GM12865 (cell line): ENCODE measurements at regions not wholly inside any gene's neighbourhood (a gene's known extent, or its start where the extent isn't known, plus 50 kb on each side); places are given as distances from the start of the nearest gene placed in this dataset.

ENCODE experiments used
- DNase-seq: peaks from one replicate; pipeline ENCODE4 v3.0.0; 2010; ENCODE audit warnings: low read depth
- H3K4me3 ChIP-seq: 2 replicates; pipeline ENCODE4 v1.5.1; 2011; ENCODE audit warnings: mild to moderate bottlenecking, low read depth, low read length, control low read depth
- CTCF ChIP-seq: IDR thresholded peaks from 2 replicates; pipeline ENCODE4 v1.5.1; 2011; ENCODE audit warnings: low read length, control low read depth, low read depth, inconsistent platforms; ENCODE audit not compliant: insufficient read depth; ENCODE audit errors: missing control alignments

GRCh38 chr11:38246451-38246850 lies 1648.4 kb upstream of the RAG2 start:
- DNase-seq: no peak
- no peak for TF ChIP-seq CTCF
- no peak overlapping the region for H3K4me3 ChIP-seq

GRCh38 chr11:38226684-38227083 lies 1628.6 kb upstream of the RAG2 start:
- no peak overlapping the region for H3K4me3 ChIP-seq
- DNase-seq: no peak
- TF ChIP-seq CTCF: no peak

- DNase-seq: no peak
- no peak overlapping the region for H3K4me3 ChIP-seq
- no peak for TF ChIP-seq CTCF
Observed at GRCh38 chr11:38221295-38221694, 1623.3 kb upstream of the RAG2 start.

GRCh38 chr11:38219636-38220035 lies 1621.6 kb upstream of the RAG2 start:
- no peak for DNase-seq
- H3K4me3 ChIP-seq: no peak overlapping the region
- TF ChIP-seq CTCF: no peak

GRCh38 chr11:38208951-38209350 lies 1610.9 kb upstream of the RAG2 start:
- DNase-seq: no peak
- TF ChIP-seq CTCF: no peak
- no peak overlapping the region for H3K4me3 ChIP-seq

GRCh38 chr11:38206663-38207062 lies 1608.6 kb upstream of the RAG2 start:
- no peak for TF ChIP-seq CTCF
- H3K4me3 ChIP-seq: no peak overlapping the region
- DNase-seq: no peak

GRCh38 chr11:38191101-38191500 lies 1593.1 kb upstream of the RAG2 start:
- H3K4me3 ChIP-seq: no peak overlapping the region
- DNase-seq: no peak
- TF ChIP-seq CTCF: no peak
